Caco-2 (cell line): ENCODE measurements at regions not wholly inside any gene's neighbourhood (a gene's known extent, or its start where the extent isn't known, plus 50 kb on each side); places are given as distances from the start of the nearest gene placed in this dataset.

Source experiments
- BruUV-seq: library from RNA; stranded (reverse); fragments of 400-500 nt; replicated peaks from 2 replicates; lab custom pipeline; 2021; lab: Mats Ljungman, UMichigan
- CTCF ChIA-PET: fragments of 300-600 bp; sonication (Branson Sonifier 250); formaldehyde crosslinking; loops from one replicate; lab custom pipeline; 2022; ENCODE audit warnings: antibody characterized with exemption; lab: Charles Lee
- POLR2A ChIA-PET: fragments of 300-600 bp; sonication (Branson Sonifier 250); formaldehyde crosslinking; loops from one replicate; lab custom pipeline; 2022; ENCODE audit warnings: antibody characterized with exemption; lab: Charles Lee
- DNase-seq, 2 experiments: peaks; one replicate each; pipeline versions ENCODE4 v3.0.0 to v3.0.0-alpha.2; 2020 to 2022
- H3K27me3 ChIP-seq: replicated peaks from 2 replicates; pipeline ENCODE4 v1.6.0; 2011; ENCODE audit warnings: low read length; ENCODE audit not compliant: control insufficient read depth, insufficient read depth
- H3K36me3 ChIP-seq: 2 replicates; pipeline ENCODE4 v1.5.1; 2011; ENCODE audit warnings: low read length; ENCODE audit not compliant: control insufficient read depth, insufficient read depth
- H3K4me1 ChIP-seq: fragments of 250-450 bp; sonication (Bioruptor Pico); 2 replicates; pipeline ENCODE4 v1.5.1; 2020; ENCODE audit warnings: mild to moderate bottlenecking
- H3K4me3 ChIP-seq: 2 replicates; pipeline ENCODE4 v1.5.1; 2011; ENCODE audit warnings: low read depth, mild to moderate bottlenecking, control low read depth, low read length
- H3K9me3 ChIP-seq: fragments of 250-450 bp; sonication (Bioruptor Pico); 2 replicates; pipeline ENCODE4 v1.5.1; 2020; ENCODE audit warnings: mild to moderate bottlenecking, moderate library complexity
- H3K27ac Mint-ChIP-seq: one replicate; pipeline ENCODE4 v1.8.0; 2022; ENCODE audit warnings: mixed read lengths; ENCODE audit not compliant: unreplicated experiment
- H3K27me3 Mint-ChIP-seq: one replicate; pipeline ENCODE4 v1.8.0; 2022; ENCODE audit warnings: mixed read lengths; ENCODE audit not compliant: insufficient read depth, unreplicated experiment
- H3K36me3 Mint-ChIP-seq: one replicate; pipeline ENCODE4 v1.8.0; 2022; ENCODE audit warnings: mild to moderate bottlenecking, mixed read lengths; ENCODE audit not compliant: insufficient read depth, unreplicated experiment
- H3K4me1 Mint-ChIP-seq: one replicate; pipeline ENCODE4 v1.8.0; 2022; ENCODE audit warnings: low read depth, mixed read lengths; ENCODE audit not compliant: unreplicated experiment
- H3K4me3 Mint-ChIP-seq: one replicate; pipeline ENCODE4 v1.8.0; 2022; ENCODE audit warnings: mild to moderate bottlenecking, moderate library complexity, mixed read lengths; ENCODE audit not compliant: unreplicated experiment
- H3K9me3 Mint-ChIP-seq: one replicate; pipeline ENCODE4 v1.8.0; 2022; ENCODE audit warnings: mixed read lengths; ENCODE audit not compliant: unreplicated experiment
- CTCF ChIP-seq, 2 experiments: fragments of 200-600 bp in 1 of 2; IDR thresholded peaks; 1 replicate in 1 of 2; 2 replicates in 1 of 2; pipeline versions ENCODE4 v1.5.1 to v1.8.0; 2011 to 2022; ENCODE audit warnings: antibody characterized with exemption in 1 of 2, control low read depth in 1 of 2, inconsistent platforms in 1 of 2, low read depth in 1 of 2, low read length in 1 of 2, mild to moderate bottlenecking in 1 of 2, moderate library complexity in 1 of 2; ENCODE audit not compliant: insufficient read depth in 1 of 2, severe bottlenecking in 1 of 2, unreplicated experiment in 1 of 2
- intact Hi-C: fragments of 100-400 bp; cut with micrococcal nuclease; formaldehyde crosslinking; loops from one replicate; pipeline ENCODE4 v1.10.0; 2022; ENCODE audit not compliant: unreplicated experiment

GRCh38 chr22:48121984-48122383 is 1359.5 kb downstream of the TBC1D22A start:
- no peak overlapping the region for H3K4me3 ChIP-seq
- no TSS peak for BruUV-seq
- H3K36me3 Mint-ChIP-seq: no peaks in the 10 kb centered on the region
- no peaks in the 10 kb centered on the region for H3K27me3 ChIP-seq
- H3K9me3 Mint-ChIP-seq: no peaks in the 10 kb centered on the region
- no peaks in the 10 kb centered on the region for H3K4me1 ChIP-seq
- ChIA-PET CTCF (no interaction called here), POLR2A (no interaction called here)
- H3K4me3 Mint-ChIP-seq: no peak overlapping the region
- H3K27me3 Mint-ChIP-seq: peaks cover 2% of the 10 kb centered on the region
- no peaks in the 10 kb centered on the region for H3K36me3 ChIP-seq
- no peaks in the 10 kb centered on the region for H3K9me3 ChIP-seq
- no peak for TF ChIP-seq CTCF (IDR thresholded peaks at IDR 0.05; ENCODE audit: insufficient read depth in 1 of 2, low read depth in 1 of 2, low read length in 1 of 2, severe bottlenecking in 1 of 2, unreplicated experiment in 1 of 2)
- no peak for DNase-seq
- no peak overlapping the region for H3K27ac Mint-ChIP-seq
- intact Hi-C loops: no loop called here
- no peaks in the 10 kb centered on the region for H3K4me1 Mint-ChIP-seq

- Histone ChIP-seq H3K9me3 (no peaks in the 10 kb centered on the region), H3K4me3 (no peak overlapping the region), H3K4me1 (no peaks in the 10 kb centered on the region), H3K36me3 (no peaks in the 10 kb centered on the region), H3K27me3 (no peaks in the 10 kb centered on the region)
- Mint-ChIP-seq H3K4me1 (no peaks in the 10 kb centered on the region), H3K4me3 (no peak overlapping the region), H3K27ac (no peak overlapping the region), H3K27me3 (peaks cover 2% of the 10 kb centered on the region), H3K36me3 (no peaks in the 10 kb centered on the region), H3K9me3 (peaks cover 8% of the 10 kb centered on the region)
- no peak for DNase-seq
- CTCF ChIA-PET: no interaction called here
- intact Hi-C loops: no loop called here
- TF ChIP-seq CTCF (IDR thresholded peaks at IDR 0.05; ENCODE audit: insufficient read depth in 1 of 2, low read depth in 1 of 2, low read length in 1 of 2, severe bottlenecking in 1 of 2, unreplicated experiment in 1 of 2): no peak
- no TSS peak for BruUV-seq
- POLR2A ChIA-PET: no interaction called here
These were observed 1356.2 kb downstream of the TBC1D22A start for GRCh38 chr22:48118654-48119053.

GRCh38 chr22:48116871-48117270 is 1354.4 kb downstream of the TBC1D22A start:
- no peaks in the 10 kb centered on the region for H3K36me3 Mint-ChIP-seq
- Histone ChIP-seq H3K27me3 (no peaks in the 10 kb centered on the region), H3K9me3 (no peaks in the 10 kb centered on the region), H3K4me3 (no peak overlapping the region), H3K4me1 (no peaks in the 10 kb centered on the region), H3K36me3 (no peaks in the 10 kb centered on the region)
- CTCF ChIA-PET: no interaction called here
- no TSS peak for BruUV-seq
- H3K27me3 Mint-ChIP-seq: peaks cover 2% of the 10 kb centered on the region
- no peak overlapping the region for H3K4me3 Mint-ChIP-seq
- TF ChIP-seq CTCF (IDR thresholded peaks at IDR 0.05; ENCODE audit: insufficient read depth in 1 of 2, low read depth in 1 of 2, low read length in 1 of 2, severe bottlenecking in 1 of 2, unreplicated experiment in 1 of 2): no peak
- DNase-seq: no peak
- H3K27ac Mint-ChIP-seq: no peak overlapping the region
- POLR2A ChIA-PET: no interaction called here
- intact Hi-C loops: no loop called here
- no peaks in the 10 kb centered on the region for H3K4me1 Mint-ChIP-seq
- peaks cover 8% of the 10 kb centered on the region for H3K9me3 Mint-ChIP-seq
